ENCODE measurements at regions not wholly inside any gene's neighbourhood (a gene's known extent, or its start where the extent isn't known, plus 50 kb on each side); places are given as distances from the start of the nearest gene placed in this dataset.

DNA sequence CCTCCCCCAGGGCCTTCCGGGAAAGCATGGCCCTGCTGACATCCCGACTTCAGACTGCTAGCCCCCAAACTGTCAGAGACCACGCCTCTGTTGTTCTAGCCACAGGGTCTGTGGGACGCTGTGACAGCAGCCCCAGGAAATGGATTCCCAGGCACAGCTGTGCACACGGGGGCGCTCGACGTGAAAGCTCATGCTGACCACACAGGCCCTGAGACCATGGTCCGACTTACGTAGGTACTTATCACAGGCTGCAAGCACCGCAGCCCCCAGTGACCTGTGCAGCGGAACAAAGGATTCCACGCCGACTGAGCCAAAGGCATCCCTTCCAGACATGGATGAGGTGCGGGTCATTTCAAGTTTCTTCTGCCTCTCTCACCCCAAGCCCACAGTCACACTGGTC is 150.6 kb downstream of the CTTN start:
- H3K27ac ChIP-seq = no peak overlapping the region
- TF ChIP-seq, protein P1, sequence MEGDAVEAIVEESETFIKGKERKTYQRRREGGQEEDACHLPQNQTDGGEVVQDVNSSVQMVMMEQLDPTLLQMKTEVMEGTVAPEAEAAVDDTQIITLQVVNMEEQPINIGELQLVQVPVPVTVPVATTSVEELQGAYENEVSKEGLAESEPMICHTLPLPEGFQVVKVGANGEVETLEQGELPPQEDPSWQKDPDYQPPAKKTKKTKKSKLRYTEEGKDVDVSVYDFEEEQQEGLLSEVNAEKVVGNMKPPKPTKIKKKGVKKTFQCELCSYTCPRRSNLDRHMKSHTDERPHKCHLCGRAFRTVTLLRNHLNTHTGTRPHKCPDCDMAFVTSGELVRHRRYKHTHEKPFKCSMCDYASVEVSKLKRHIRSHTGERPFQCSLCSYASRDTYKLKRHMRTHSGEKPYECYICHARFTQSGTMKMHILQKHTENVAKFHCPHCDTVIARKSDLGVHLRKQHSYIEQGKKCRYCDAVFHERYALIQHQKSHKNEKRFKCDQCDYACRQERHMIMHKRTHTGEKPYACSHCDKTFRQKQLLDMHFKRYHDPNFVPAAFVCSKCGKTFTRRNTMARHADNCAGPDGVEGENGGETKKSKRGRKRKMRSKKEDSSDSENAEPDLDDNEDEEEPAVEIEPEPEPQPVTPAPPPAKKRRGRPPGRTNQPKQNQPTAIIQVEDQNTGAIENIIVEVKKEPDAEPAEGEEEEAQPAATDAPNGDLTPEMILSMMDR (IDR thresholded peaks at IDR 0.05) = no peak
- DNase-seq = no peak
- H3K4me1 ChIP-seq = no peaks in the 10 kb centered on the region
- intact Hi-C loops (cut with DNase I; ENCODE audit: low total_unique reads) = no loop called here
- no peaks in the 10 kb centered on the region for H3K9me3 ChIP-seq
- H3K36me3 ChIP-seq = no peaks in the 10 kb centered on the region
- H3K4me3 ChIP-seq = no peak overlapping the region
- peaks cover 0 to 64% of the 10 kb centered on the region in 2 donors for H3K27me3 ChIP-seq

GRCh38 chr11:70549386-70549785 is 151.1 kb downstream of the CTTN start:
- H3K4me1 ChIP-seq = no peaks in the 10 kb centered on the region
- TF ChIP-seq, protein P1 (IDR thresholded peaks at IDR 0.05) = no peak
- H3K27me3 ChIP-seq = peaks cover 0 to 60% of the 10 kb centered on the region in 2 donors
- H3K9me3 ChIP-seq = no peaks in the 10 kb centered on the region
- no peak overlapping the region for H3K4me3 ChIP-seq
- intact Hi-C loops (cut with DNase I; ENCODE audit: low total_unique reads) = no loop called here
- H3K36me3 ChIP-seq = no peaks in the 10 kb centered on the region
- DNase-seq = no peak
- no peak overlapping the region for H3K27ac ChIP-seq

GRCh38 chr11:70549796-70550195 is 151.5 kb downstream of the CTTN start:
- intact Hi-C loops (cut with DNase I; ENCODE audit: low total_unique reads) = no loop called here
- Histone ChIP-seq H3K27ac (no peak overlapping the region), H3K9me3 (no peaks in the 10 kb centered on the region), H3K27me3 (peaks cover 0 to 56% of the 10 kb centered on the region in 2 donors), H3K36me3 (no peaks in the 10 kb centered on the region), H3K4me3 (no peak overlapping the region), H3K4me1 (no peaks in the 10 kb centered on the region)
- TF ChIP-seq, protein P1 (IDR thresholded peaks at IDR 0.05) = no peak
- no peak for DNase-seq

DNA sequence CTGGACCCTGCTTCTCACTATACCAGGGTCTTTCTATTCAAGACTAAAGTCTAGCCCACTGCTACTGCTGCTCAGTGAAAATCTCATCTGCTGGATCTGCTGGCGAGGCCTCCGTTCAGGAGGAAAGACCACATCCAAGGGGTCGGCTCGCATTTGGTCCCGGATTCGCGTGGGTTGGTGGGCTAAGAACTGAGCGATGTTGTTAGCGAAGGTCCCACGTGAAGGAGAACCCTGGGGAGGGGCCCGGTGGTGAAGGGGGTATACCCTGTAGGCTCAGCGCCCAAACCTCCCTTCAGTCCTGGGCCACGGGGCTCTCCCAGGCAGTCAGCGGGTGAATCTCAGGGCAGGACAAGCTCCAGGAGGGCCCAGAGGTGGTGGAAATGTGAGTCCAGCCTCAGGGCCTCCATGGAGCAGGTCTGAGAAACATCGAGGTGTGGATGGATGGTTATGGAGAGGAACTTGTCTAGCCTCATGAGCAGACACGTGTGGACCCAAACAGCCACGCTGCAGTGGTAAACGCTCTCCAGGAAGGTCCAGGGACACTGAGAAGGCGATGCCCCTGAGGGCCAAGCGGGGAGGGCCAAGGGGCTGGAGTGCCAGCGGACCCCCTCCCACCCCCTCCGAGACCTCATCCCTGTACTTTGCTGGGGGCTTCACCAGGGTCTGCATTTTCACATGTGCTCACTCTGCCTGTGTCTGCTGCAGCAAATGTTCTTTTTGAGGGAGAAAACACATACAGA is 152.3 kb downstream of the CTTN start:
- no peak overlapping the region for H3K4me3 ChIP-seq
- intact Hi-C loops (cut with DNase I; ENCODE audit: low total_unique reads) = no loop called here
- no peak overlapping the region for H3K27ac ChIP-seq
- peaks cover 0 to 50% of the 10 kb centered on the region in 2 donors for H3K27me3 ChIP-seq
- DNase-seq = no peak
- H3K4me1 ChIP-seq = no peaks in the 10 kb centered on the region
- TF ChIP-seq, protein P1 (IDR thresholded peaks at IDR 0.05) = no peak
- H3K9me3 ChIP-seq = no peaks in the 10 kb centered on the region
- H3K36me3 ChIP-seq = no peaks in the 10 kb centered on the region

GRCh38 chr11:70551351-70552166 is 153.2 kb downstream of the CTTN start:
- no peaks in the 10 kb centered on the region for H3K9me3 ChIP-seq
- DNase-seq = no peak
- intact Hi-C loops (cut with DNase I; ENCODE audit: low total_unique reads) = no loop called here
- H3K4me1 ChIP-seq = no peaks in the 10 kb centered on the region
- no peak overlapping the region for H3K27ac ChIP-seq
- H3K27me3 ChIP-seq = peaks cover 0 to 46% of the 10 kb centered on the region in 2 donors
- TF ChIP-seq, protein P1 (IDR thresholded peaks at IDR 0.05) = no peak
- no peak overlapping the region for H3K4me3 ChIP-seq
- no peaks in the 10 kb centered on the region for H3K36me3 ChIP-seq
